GM10266 (cell line): ENCODE measurements at regions not wholly inside any gene's neighbourhood (a gene's known extent, or its start where the extent isn't known, plus 50 kb on each side); places are given as distances from the start of the nearest gene placed in this dataset.

Source experiments
- DNase-seq: peaks from one replicate; pipeline ENCODE4 v3.0.0; 2012; ENCODE audit errors: extremely low spot score
- CTCF ChIP-seq: IDR thresholded peaks from 2 replicates; pipeline ENCODE4 v1.5.1; 2012; ENCODE audit warnings: mild to moderate bottlenecking, low read depth; ENCODE audit not compliant: control insufficient read depth, insufficient read depth; ENCODE audit errors: missing control alignments

GRCh38 chr18:38353149-38353548, 787.6 kb upstream of the CELF4 start:
- no peak for DNase-seq
- no peak for TF ChIP-seq CTCF

GRCh38 chr18:38350141-38350540, 784.5 kb upstream of the CELF4 start:
- no peak for DNase-seq
- TF ChIP-seq CTCF = no peak

- DNase-seq = no peak
- TF ChIP-seq CTCF = no peak
Measured at GRCh38 chr18:38330573-38330972, 765.0 kb upstream of the CELF4 start.

GRCh38 chr18:38329145-38329544, 763.5 kb upstream of the CELF4 start:
- TF ChIP-seq CTCF = no peak
- no peak for DNase-seq

- TF ChIP-seq CTCF = no peak
- no peak for DNase-seq
Measured at GRCh38 chr18:38322206-38322605, 756.6 kb upstream of the CELF4 start.

GRCh38 chr18:38321262-38321661, 755.7 kb upstream of the CELF4 start:
- TF ChIP-seq CTCF = no peak
- no peak for DNase-seq

GRCh38 chr18:38318416-38318815, 752.8 kb upstream of the CELF4 start:
- TF ChIP-seq CTCF = no peak
- DNase-seq = no peak
